HG02870 (cell line): ENCODE measurements at regions not wholly inside any gene's neighbourhood (a gene's known extent, or its start where the extent isn't known, plus 50 kb on each side); places are given as distances from the start of the nearest gene placed in this dataset.

Source experiments
- ATAC-seq: cut with Tn5 transposase; IDR thresholded peaks from one replicate; pipeline ENCODE4 v1.9.1; 2021; ENCODE audit warnings: mild to moderate bottlenecking, moderate library complexity; ENCODE audit not compliant: unreplicated experiment

GRCh38 chr10:81008726-81009125 lies 471.0 kb downstream of the SH2D4B start:
- no peak for ATAC-seq

GRCh38 chr10:81009296-81009695 lies 471.6 kb downstream of the SH2D4B start:
- ATAC-seq: no peak

GRCh38 chr10:81013771-81014170 lies 476.1 kb downstream of the SH2D4B start:
- ATAC-seq: no peak

- peak; percentile 93 for ATAC-seq
These were observed 481.6 kb downstream of the SH2D4B start for GRCh38 chr10:81019029-81019890.

- ATAC-seq: no peak
These were observed 483.9 kb downstream of the SH2D4B start for GRCh38 chr10:81021428-81022129.

GRCh38 chr10:81026591-81026990 lies 488.9 kb downstream of the SH2D4B start:
- ATAC-seq: no peak

- ATAC-seq: no peak
These were observed 489.5 kb downstream of the SH2D4B start for GRCh38 chr10:81027223-81027622.

GRCh38 chr10:81027706-81028105 lies 490.0 kb downstream of the SH2D4B start:
- no peak for ATAC-seq

- peak; percentile 73 for ATAC-seq
These were observed 494.1 kb downstream of the SH2D4B start for GRCh38 chr10:81031774-81032173.

GRCh38 chr10:81034383-81034782 lies 496.7 kb downstream of the SH2D4B start:
- ATAC-seq: no peak

GRCh38 chr10:81036257-81036656 lies 498.6 kb downstream of the SH2D4B start:
- peak; percentile 83 for ATAC-seq

GRCh38 chr10:81040031-81040430 lies 502.3 kb downstream of the SH2D4B start:
- no peak for ATAC-seq

GRCh38 chr10:81040940-81041339 lies 503.2 kb downstream of the SH2D4B start:
- no peak for ATAC-seq

GRCh38 chr10:81042647-81043046 lies 504.9 kb downstream of the SH2D4B start:
- ATAC-seq: no peak

- ATAC-seq: no peak
These were observed 527.8 kb downstream of the SH2D4B start for GRCh38 chr10:81065474-81065873.

GRCh38 chr10:81068460-81068859 lies 530.8 kb downstream of the SH2D4B start:
- ATAC-seq: no peak

- no peak for ATAC-seq
These were observed 533.5 kb downstream of the SH2D4B start for GRCh38 chr10:81071087-81071796.

GRCh38 chr10:81073155-81073554 lies 535.5 kb downstream of the SH2D4B start:
- no peak for ATAC-seq

- no peak for ATAC-seq
These were observed 544.4 kb downstream of the SH2D4B start for GRCh38 chr10:81081887-81082620.

GRCh38 chr10:81082621-81083376 lies 545.1 kb downstream of the SH2D4B start:
- no peak for ATAC-seq
